GM21367 (cell line): ENCODE measurements at regions not wholly inside any gene's neighbourhood (a gene's known extent, or its start where the extent isn't known, plus 50 kb on each side); places are given as distances from the start of the nearest gene placed in this dataset.
"Not testable (repeated sequence)": the region's sequence is repeated elsewhere in the genome, so short reads cannot be mapped to it uniquely, and the experiment has no call there.

Source experiments
- ATAC-seq: cut with Tn5 transposase; IDR thresholded peaks from one replicate; pipeline ENCODE4 v1.9.1; 2021; ENCODE audit not compliant: unreplicated experiment

DNA sequence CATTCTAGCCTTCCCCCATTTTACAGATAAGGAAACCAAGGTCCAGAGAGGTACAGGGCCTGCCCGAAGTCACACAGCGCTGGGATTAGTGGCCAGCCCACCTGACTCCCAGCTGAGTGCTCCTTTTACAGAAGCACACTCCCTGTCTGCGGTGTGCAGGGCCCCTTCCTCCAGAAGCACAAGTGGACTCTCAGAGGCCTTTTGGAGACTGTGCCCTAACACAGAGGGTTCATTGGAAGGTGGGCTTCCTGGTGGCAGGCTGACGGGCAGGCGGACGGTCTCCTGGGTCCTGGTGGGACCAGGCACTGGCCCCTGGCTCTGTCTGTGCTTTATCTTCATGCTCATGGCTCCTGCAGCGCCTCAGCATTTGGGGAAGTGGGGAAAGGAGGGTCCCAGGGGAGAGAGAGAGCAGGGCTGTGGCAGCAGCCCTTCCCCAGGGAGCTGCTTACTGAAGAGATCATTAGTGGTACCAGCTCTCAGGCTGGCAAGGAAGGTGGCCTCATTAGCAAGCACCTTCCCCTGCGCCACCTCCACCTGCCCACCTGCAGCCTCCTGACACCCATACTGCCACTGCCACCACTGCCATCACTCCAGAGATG lies 83.1 kb upstream of the GOLGA6L4 start:
- ATAC-seq = not testable (repeated sequence)

- not testable (repeated sequence) for ATAC-seq
Observed at GRCh38 chr15:84153655-84154140, 81.9 kb upstream of the GOLGA6L4 start.

- ATAC-seq = not testable (repeated sequence)
Observed at GRCh38 chr15:84154314-84154713, 81.3 kb upstream of the GOLGA6L4 start.

DNA sequence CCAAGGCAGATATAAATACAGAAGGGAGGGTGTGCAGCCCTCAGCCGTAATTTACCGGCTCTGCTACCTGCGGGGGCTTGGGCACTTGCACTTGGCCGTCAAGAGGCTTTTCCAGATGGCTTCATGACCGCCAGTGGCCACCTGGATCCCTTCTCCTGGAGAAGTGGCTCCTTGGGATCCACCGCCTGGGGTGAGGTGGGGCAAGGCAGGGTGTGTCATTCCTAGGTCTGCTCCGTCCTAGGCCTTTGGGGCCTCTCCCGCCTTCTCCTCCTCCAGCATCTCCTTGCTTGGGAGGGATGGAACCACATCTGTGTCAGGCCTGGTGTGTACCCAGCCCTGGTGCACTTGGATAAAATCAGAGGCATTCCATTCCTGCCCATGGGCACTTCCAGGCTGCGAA lies 80.8 kb upstream of the GOLGA6L4 start:
- ATAC-seq = not testable (repeated sequence)

GRCh38 chr15:84155792-84156587 lies 79.6 kb upstream of the GOLGA6L4 start:
- not testable (repeated sequence) for ATAC-seq

GRCh38 chr15:84156588-84156840 lies 79.1 kb upstream of the GOLGA6L4 start:
- not testable (repeated sequence) for ATAC-seq

DNA sequence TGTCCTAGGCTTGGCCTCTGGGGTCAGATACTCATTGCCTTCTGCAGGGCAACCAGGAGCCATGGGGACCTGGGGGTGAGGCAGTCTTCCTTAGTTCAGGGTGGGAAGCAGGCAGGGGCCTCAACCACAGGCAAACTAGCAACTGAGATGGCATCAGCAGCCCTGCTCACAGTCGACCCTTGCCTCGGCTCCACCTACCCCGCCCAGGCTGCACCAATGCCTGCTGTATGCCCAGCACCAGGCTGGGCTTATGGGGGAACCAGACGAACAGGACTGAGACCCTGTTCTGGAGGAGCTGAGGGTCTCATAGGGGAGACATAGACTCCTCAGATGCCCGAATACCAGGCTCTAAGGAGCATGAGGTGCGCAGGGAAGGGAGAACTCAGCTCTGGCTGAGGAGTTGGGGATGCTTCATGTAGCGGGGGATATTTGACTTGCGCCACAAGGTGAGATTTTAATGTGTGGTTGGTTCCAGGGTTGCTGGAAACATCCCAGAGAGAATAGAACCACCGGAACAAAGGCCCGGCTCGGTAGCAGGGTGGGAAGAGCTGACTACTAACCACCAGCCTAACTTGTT lies 78.4 kb upstream of the GOLGA6L4 start:
- not testable (repeated sequence) for ATAC-seq

GRCh38 chr15:84157857-84158256 lies 77.7 kb upstream of the GOLGA6L4 start:
- not testable (repeated sequence) for ATAC-seq

DNA sequence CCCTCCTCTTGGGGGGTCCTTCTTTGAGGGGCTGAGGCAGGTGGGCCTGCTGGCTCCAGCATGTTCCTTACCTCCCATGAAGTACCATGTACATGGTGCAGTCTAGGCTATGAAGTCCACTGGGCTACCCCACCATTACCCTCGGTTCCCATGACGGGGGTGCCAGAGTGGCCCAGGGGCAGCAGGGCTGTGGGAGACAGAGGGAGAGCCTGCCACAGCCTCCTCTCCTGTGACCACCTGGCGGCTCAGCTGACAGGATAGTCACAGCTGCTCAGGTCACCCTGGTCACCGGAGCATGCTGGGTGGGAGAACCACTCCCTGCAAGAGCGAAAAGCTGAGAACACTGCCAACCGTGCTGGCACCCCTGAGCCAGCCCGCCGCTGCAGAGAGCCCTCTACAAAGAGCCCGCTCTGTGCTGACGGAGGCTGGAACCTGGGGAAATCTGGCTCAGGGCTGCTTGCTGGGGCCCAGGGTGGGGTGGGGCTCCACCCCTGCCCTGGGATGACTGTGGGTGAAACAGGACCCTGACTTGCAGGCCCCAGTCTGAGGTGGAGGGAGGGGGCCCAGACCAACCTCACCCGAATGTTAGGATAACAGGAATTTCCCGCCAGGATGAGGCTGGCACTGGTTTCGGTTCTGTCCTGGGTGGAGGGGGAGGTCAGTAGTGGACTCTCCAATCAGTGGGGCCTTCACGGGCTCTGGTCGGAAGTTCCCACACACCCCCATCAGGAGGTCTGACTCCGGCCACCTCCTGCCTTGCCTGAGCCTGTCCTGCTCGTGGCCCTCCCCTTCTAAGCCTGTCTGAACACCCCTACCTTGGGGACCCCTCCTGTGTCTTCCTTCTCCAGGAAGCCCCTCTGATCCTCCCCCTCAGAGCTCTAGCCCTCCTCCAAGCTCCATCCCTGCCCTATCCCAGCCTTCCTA lies 76.0 kb upstream of the GOLGA6L4 start:
- ATAC-seq = not testable (repeated sequence)

GRCh38 chr15:84164423-84165292 lies 70.9 kb upstream of the GOLGA6L4 start:
- ATAC-seq = not testable (repeated sequence)

DNA sequence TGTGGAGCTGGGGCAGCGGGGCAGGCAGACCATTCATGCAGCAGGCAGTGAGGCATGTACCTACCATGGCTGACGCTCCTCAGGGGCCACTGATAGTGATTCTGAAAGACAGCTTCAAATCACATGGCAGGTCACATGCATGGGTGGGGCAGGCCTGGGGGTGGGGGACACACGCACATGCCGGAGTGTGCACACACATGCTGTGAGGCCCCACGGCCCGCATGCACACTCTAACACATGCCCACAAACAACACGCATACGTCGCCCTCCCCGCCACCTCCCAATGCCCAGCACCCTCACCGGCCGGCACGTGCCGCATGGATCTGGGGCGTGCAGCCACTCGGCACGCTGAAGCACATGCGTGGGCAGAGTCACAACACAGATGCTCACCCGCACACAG lies 65.5 kb upstream of the GOLGA6L4 start:
- not testable (repeated sequence) for ATAC-seq

DNA sequence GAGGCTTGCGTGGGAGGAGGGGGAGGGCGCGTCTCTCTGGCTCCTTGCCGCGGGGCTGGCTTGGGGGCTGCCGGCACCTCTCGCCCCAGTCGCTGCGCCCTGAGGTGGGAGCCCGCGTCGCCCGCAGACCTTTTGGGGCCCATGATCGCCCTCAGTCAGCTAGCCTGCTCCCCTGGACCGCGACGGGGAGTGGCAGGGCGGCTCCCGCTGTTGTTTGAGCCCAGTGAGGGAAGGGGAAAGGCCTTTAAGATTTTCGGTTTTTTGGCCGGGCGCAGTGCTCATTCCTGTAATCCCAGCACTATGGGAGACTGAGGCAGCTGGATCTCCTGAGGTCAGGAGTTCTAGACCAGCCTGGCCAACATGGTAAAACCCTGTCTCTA lies 62.4 kb upstream of the GOLGA6L4 start:
- not testable (repeated sequence) for ATAC-seq
